HepG2 (cell line): ENCODE measurements at regions not wholly inside any gene's neighbourhood (a gene's known extent, or its start where the extent isn't known, plus 50 kb on each side); places are given as distances from the start of the nearest gene placed in this dataset.

Experiments
- ATAC-seq: fragments of 200-7000 bp; cut with Tn5 transposase; 3 replicates; pipeline ENCODE4 v1.9.1; 2020; ENCODE audit warnings: mild to moderate bottlenecking, moderate library complexity
- BruUV-seq: library from RNA; stranded (reverse); fragments of 400-500 nt; replicated peaks from 2 replicates; lab custom pipeline; 2021; lab: Mats Ljungman, UMichigan
- CTCF ChIA-PET: fragments of 300-600 bp; formaldehyde crosslinking; extraction: SDS; loops from one replicate; lab custom pipeline; 2021; ENCODE audit warnings: low total read pairs, inconsistent platforms, low intra/inter-chr PET ratio; lab: Yijun Ruan, JAX
- POLR2A ChIA-PET: fragments of 350-600 bp; sonication (Branson Sonifier 250); formaldehyde crosslinking; loops from one replicate; lab custom pipeline; 2020; ENCODE audit warnings: antibody characterized with exemption, inconsistent platforms; lab: Yijun Ruan, JAX
- DNase-seq: peaks from one replicate; pipeline ENCODE4 v3.0.0-alpha.2; 2015; ENCODE audit warnings: low spot score
- FAIRE-seq: peaks from 3 replicates; lab custom pipeline; 2011; peaks lifted over from hg19 to GRCh38; lab: Jason Lieb, UNC
- H2AFZ ChIP-seq: one replicate; pipeline ENCODE4 v1.6.1; 2011; ENCODE audit warnings: low read length, inconsistent platforms
- H3K27ac ChIP-seq: fragments of 300-600 bp; 3 replicates; pipeline ENCODE4 v1.8.0; 2011; ENCODE audit warnings: mixed run types, mild to moderate bottlenecking, mixed read lengths, low read length, inconsistent platforms; ENCODE audit not compliant: insufficient read depth; ENCODE audit errors: extremely low read length
- H3K27me3 ChIP-seq, 2 experiments: fragments of 200-600 bp in 1 of 2; 2 replicates in 1 of 2; 3 replicates in 1 of 2; pipeline versions ENCODE4 v1.6.0 to v1.8.0; 2011; ENCODE audit warnings: low read length in 2 of 2, mild to moderate bottlenecking in 2 of 2, moderate library complexity in 2 of 2, inconsistent platforms in 1 of 2; ENCODE audit not compliant: insufficient read depth in 2 of 2, control insufficient read depth in 1 of 2
- H3K36me3 ChIP-seq, 2 experiments: fragments of 200-600 bp in 1 of 2; replicated peaks in 1 of 2; 2 replicates in 1 of 2; 3 replicates in 1 of 2; pipeline versions ENCODE4 v1.5.1 to v1.8.0; 2011; ENCODE audit warnings: low read length in 2 of 2, inconsistent platforms in 1 of 2; ENCODE audit not compliant: insufficient read depth in 2 of 2, control insufficient read depth in 1 of 2
- H3K4me1 ChIP-seq: 2 replicates; pipeline ENCODE4 v1.5.1; 2012; ENCODE audit warnings: low read length, inconsistent platforms; ENCODE audit not compliant: insufficient read depth
- H3K4me2 ChIP-seq: 2 replicates; pipeline ENCODE4 v1.6.0; 2011; ENCODE audit warnings: low read depth, low read length, inconsistent platforms
- H3K4me3 ChIP-seq, 3 experiments: fragments of 200-600 bp in 1 of 3; sonication (generic), shearing (Covaris generic) in 1 of 3; replicated peaks in 1 of 3; 2 replicates each; pipeline ENCODE4 v1.5.1; 2011 to 2016; ENCODE audit warnings: low read length in 3 of 3, inconsistent platforms in 2 of 3, low read depth in 2 of 3, mild to moderate bottlenecking in 2 of 3, control low read depth in 1 of 3, mixed read lengths in 1 of 3; ENCODE audit not compliant: insufficient read depth in 1 of 3
- H3K79me2 ChIP-seq: one replicate; pipeline ENCODE4 v1.6.1; 2011; ENCODE audit warnings: low read length, inconsistent platforms; ENCODE audit not compliant: insufficient read depth
- H3K9ac ChIP-seq: 2 replicates; pipeline ENCODE4 v1.6.0; 2011; ENCODE audit warnings: mild to moderate bottlenecking, low read depth, low read length, inconsistent platforms; ENCODE audit not compliant: insufficient read depth
- H3K9me3 ChIP-seq: 2 replicates; pipeline ENCODE4 v1.5.1; 2012; ENCODE audit warnings: mild to moderate bottlenecking, low read length
- H4K20me1 ChIP-seq: 2 replicates; pipeline ENCODE4 v1.6.0; 2011; ENCODE audit warnings: inconsistent platforms, mild to moderate bottlenecking, low read length, moderate library complexity; ENCODE audit not compliant: insufficient read depth
- CSRNP2 ChIP-seq: sonication (generic); formaldehyde crosslinking; conservative IDR thresholded peaks from 2 replicates; pipeline ENCODE4 v1.8.0; 2022; ENCODE audit warnings: low read depth, missing genetic modification reagents
- EZH2 ChIP-seq: conservative IDR thresholded peaks from 2 replicates; pipeline ENCODE4 v1.6.1; 2012; ENCODE audit warnings: mild to moderate bottlenecking, low read depth, low read length, moderate library complexity
- FOXM1 ChIP-seq: sonication (generic); formaldehyde crosslinking; IDR thresholded peaks from 2 replicates; pipeline ENCODE4 v1.5.0; 2020; ENCODE audit warnings: missing genetic modification reagents
- KDM2A ChIP-seq: sonication (generic); formaldehyde crosslinking; IDR thresholded peaks from 2 replicates; pipeline ENCODE4 v1.4.0; 2020; ENCODE audit warnings: low read depth, missing genetic modification reagents, borderline replicate concordance
- MAZ ChIP-seq, 2 experiments: sonication (generic) in 1 of 2; formaldehyde crosslinking in 1 of 2; IDR thresholded peaks; 2 replicates each; pipeline versions ENCODE4 v1.5.0 to v1.6.1; 2012 to 2020; ENCODE audit warnings: low read depth in 2 of 2, mild to moderate bottlenecking in 2 of 2, borderline replicate concordance in 1 of 2, improper control_type of control experiment in 1 of 2, low read length in 1 of 2, missing genetic modification reagents in 1 of 2, moderate library complexity in 1 of 2
- MED13 ChIP-seq: sonication (generic); formaldehyde crosslinking; IDR thresholded peaks from 2 replicates; pipeline ENCODE4 v1.5.0; 2020; ENCODE audit warnings: missing genetic modification reagents
- MNT ChIP-seq: fragments of 450-650 bp; IDR thresholded peaks from 2 replicates; pipeline ENCODE4 v1.6.1; 2016
- NCOA5 ChIP-seq: sonication (generic); formaldehyde crosslinking; IDR thresholded peaks from 2 replicates; pipeline ENCODE4 v1.4.0; 2020; ENCODE audit warnings: missing genetic modification reagents
- NFYB ChIP-seq: sonication (generic); formaldehyde crosslinking; IDR thresholded peaks from 2 replicates; pipeline ENCODE4 v1.4.0; 2020; ENCODE audit warnings: missing genetic modification reagents
- RAD21 ChIP-seq: fragments of 450-650 bp; formaldehyde crosslinking; IDR thresholded peaks from 2 replicates; pipeline ENCODE4 v1.5.0; 2020; ENCODE audit warnings: mild to moderate bottlenecking
- RARA ChIP-seq: IDR thresholded peaks from 2 replicates; pipeline ENCODE4 v1.6.1; 2016; ENCODE audit warnings: missing genetic modification reagents, missing compliant biosample characterization
- RORA ChIP-seq: sonication (generic); formaldehyde crosslinking; IDR thresholded peaks from 2 replicates; pipeline ENCODE4 v1.5.0; 2020; ENCODE audit warnings: mild to moderate bottlenecking, missing genetic modification reagents, moderate library complexity
- SALL2 ChIP-seq: sonication (generic); formaldehyde crosslinking; IDR thresholded peaks from 2 replicates; pipeline ENCODE4 v1.8.1; 2023; ENCODE audit warnings: mild to moderate bottlenecking, missing genetic modification reagents, inconsistent platforms
- SMAD1 ChIP-seq: sonication (generic); formaldehyde crosslinking; IDR thresholded peaks from 2 replicates; pipeline ENCODE4 v1.4.0; 2020; ENCODE audit warnings: missing genetic modification reagents, low read depth, mild to moderate bottlenecking, borderline replicate concordance
- STAT5B ChIP-seq: sonication (generic); formaldehyde crosslinking; IDR thresholded peaks from 2 replicates; pipeline ENCODE4 v1.4.0; 2020; ENCODE audit warnings: missing genetic modification reagents
- TCF12 ChIP-seq, 2 experiments: fragments of 450-650 bp in 1 of 2; sonication (generic) in 1 of 2; formaldehyde crosslinking in 1 of 2; IDR thresholded peaks; 2 replicates each; pipeline versions ENCODE4 v1.6.1 to v1.8.0; 2017 to 2022; ENCODE audit warnings: antibody characterized with exemption in 1 of 2, mild to moderate bottlenecking in 1 of 2, missing genetic modification reagents in 1 of 2, moderate library complexity in 1 of 2
- ZNF292 ChIP-seq: sonication (generic); formaldehyde crosslinking; IDR thresholded peaks from 2 replicates; pipeline ENCODE4 v1.8.1; 2022; ENCODE audit warnings: mild to moderate bottlenecking, low read depth, missing genetic modification reagents, borderline replicate concordance
- ZNF335 ChIP-seq: sonication (generic); formaldehyde crosslinking; IDR thresholded peaks from 2 replicates; pipeline ENCODE4 v1.4.0; 2020; ENCODE audit warnings: missing genetic modification reagents
- ZNF772 ChIP-seq: sonication (generic); formaldehyde crosslinking; IDR thresholded peaks from 2 replicates; pipeline ENCODE4 v1.5.0; 2020; ENCODE audit warnings: mild to moderate bottlenecking, missing genetic modification reagents
- ZNF776 ChIP-seq: sonication (generic); formaldehyde crosslinking; IDR thresholded peaks from 2 replicates; pipeline ENCODE4 v1.4.0; 2020; ENCODE audit warnings: mild to moderate bottlenecking, missing genetic modification reagents
- ZNF777 ChIP-seq: sonication (generic); formaldehyde crosslinking; IDR thresholded peaks from 2 replicates; pipeline ENCODE4 v1.4.0; 2020; ENCODE audit warnings: missing genetic modification reagents
- ZNF780A ChIP-seq: sonication (generic); formaldehyde crosslinking; IDR thresholded peaks from 2 replicates; pipeline ENCODE4 v1.8.0; 2022; ENCODE audit warnings: mild to moderate bottlenecking, missing genetic modification reagents, moderate library complexity
- ZNF782 ChIP-seq: sonication (generic); formaldehyde crosslinking; IDR thresholded peaks from 2 replicates; pipeline ENCODE4 v1.4.0; 2020; ENCODE audit warnings: missing genetic modification reagents, mild to moderate bottlenecking, borderline replicate concordance
- WGBS: methylation state at CpG from one replicate; pipeline ENCODE4 v1.1.6; 2017; ENCODE audit warnings: low lambda C conversion rate; 5-methylcytosine and 5-hydroxymethylcytosine counted together
- in situ Hi-C: cut with HindIII; loops from 2 replicates; pipeline ENCODE4 v1.10.0; 2017; ENCODE audit warnings: low pct_unique_long_range_greater_than_20kb; ENCODE audit not compliant: extremely low pct_ligation_motif_present
- intact Hi-C: fragments of 100-400 bp; cut with micrococcal nuclease; formaldehyde crosslinking; loops from one replicate; pipeline ENCODE4 v1.10.0; 2022; ENCODE audit not compliant: unreplicated experiment

GRCh38 chr1:232398823-232399222, 231.1 kb downstream of the SIPA1L2 start (continued):
- TF ChIP-seq RAD21 = no peak
- TF ChIP-seq NCOA5 (CRISPR knock-in tag) = no peak
- TF ChIP-seq TCF12 (IDR thresholded peaks at IDR 0.05) = no peak
- TF ChIP-seq TCF12 (CRISPR knock-in tag; IDR thresholded peaks at IDR 0.05) = no peak
- no peak for TF ChIP-seq RARA (CRISPR knock-in tag)
- no peak for TF ChIP-seq ZNF772 (CRISPR knock-in tag)
- no peak for TF ChIP-seq CSRNP2 (CRISPR knock-in tag)
- TF ChIP-seq MNT = no peak
- TF ChIP-seq ZNF782 (CRISPR knock-in tag) = no peak

- no peak for FAIRE-seq
- CTCF ChIA-PET = no interaction called here
- TF ChIP-seq SALL2 (CRISPR knock-in tag) (no peak), RORA (CRISPR knock-in tag) (no peak), FOXM1 (no peak), NFYB (CRISPR knock-in tag) (no peak), ZNF292 (no peak), MAZ (IDR thresholded peaks at IDR 0.05; ENCODE audit: borderline replicate concordance, low read depth, low read length) (no peak), MAZ (CRISPR knock-in tag; IDR thresholded peaks at IDR 0.05; ENCODE audit: low read depth) (no peak), ZNF335 (CRISPR knock-in tag) (no peak), MED13 (no peak), STAT5B (CRISPR knock-in tag) (no peak), SMAD1 (CRISPR knock-in tag) (no peak), KDM2A (CRISPR knock-in tag) (no peak), EZH2 (no peak), ZNF780A (CRISPR knock-in tag) (no peak), ZNF777 (CRISPR knock-in tag) (no peak), ZNF776 (no peak)
Observed at GRCh38 chr1:232393444-232394146, 236.3 kb downstream of the SIPA1L2 start.

More at GRCh38 chr1:232393444-232394146, 236.3 kb downstream of the SIPA1L2 start:
- BruUV-seq = no TSS peak
- no peak overlapping the region for H3K9ac ChIP-seq
- no peaks in the 10 kb centered on the region for H3K9me3 ChIP-seq
- H3K4me1 ChIP-seq = no peaks in the 10 kb centered on the region
- H2AFZ ChIP-seq = no peak overlapping the region
- no peak overlapping the region for H3K27ac ChIP-seq
- POLR2A ChIA-PET = no interaction called here
- WGBS = 0% methylated on average over 1 of the region's 5 CpGs
- in situ Hi-C loops (no loop called here), intact Hi-C loops (no loop called here)
- DNase-seq (no peak), ATAC-seq (no peak)
- H3K4me3 ChIP-seq = no peak overlapping the region
- H3K79me2 ChIP-seq = no peaks in the 10 kb centered on the region
- H3K36me3 ChIP-seq = no peaks in the 10 kb centered on the region
- peaks cover 1 to 2% of the 10 kb centered on the region in 2 experiments; a peak in 2 of 5 replicates for H3K27me3 ChIP-seq
- no peaks in the 10 kb centered on the region for H4K20me1 ChIP-seq
- H3K4me2 ChIP-seq = no peak overlapping the region
